ENCODE measurements at regions not wholly inside any gene's neighbourhood (a gene's known extent, or its start where the extent isn't known, plus 50 kb on each side); places are given as distances from the start of the nearest gene placed in this dataset.

- no peak for DNase-seq
- peaks cover 9% of the 10 kb centered on the region for H3K4me1 Mint-ChIP-seq (ENCODE audit: low read depth, unreplicated experiment)
- H3K9me3 Mint-ChIP-seq (ENCODE audit: unreplicated experiment): no peaks in the 10 kb centered on the region
- peaks cover 9% of the 10 kb centered on the region for H3K36me3 Mint-ChIP-seq (ENCODE audit: unreplicated experiment)
- H3K4me3 Mint-ChIP-seq (ENCODE audit: unreplicated experiment): no peak overlapping the region
- no peak for TF ChIP-seq CTCF (IDR thresholded peaks at IDR 0.05; ENCODE audit: partially characterized antibody, unreplicated experiment)
- no peaks in the 10 kb centered on the region for H3K27me3 Mint-ChIP-seq (ENCODE audit: unreplicated experiment)
- H3K27ac Mint-ChIP-seq (ENCODE audit: unreplicated experiment): no peak overlapping the region
These were observed 182.8 kb downstream of the RBM43 start for GRCh38 chr2:151078889-151079288.

GRCh38 chr2:151071906-151072305 lies 189.8 kb downstream of the RBM43 start:
- no peak for DNase-seq
- TF ChIP-seq CTCF (IDR thresholded peaks at IDR 0.05; ENCODE audit: partially characterized antibody, unreplicated experiment): no peak
- H3K36me3 Mint-ChIP-seq (ENCODE audit: unreplicated experiment): peaks cover 6% of the 10 kb centered on the region
- no peaks in the 10 kb centered on the region for H3K9me3 Mint-ChIP-seq (ENCODE audit: unreplicated experiment)
- H3K4me1 Mint-ChIP-seq (ENCODE audit: low read depth, unreplicated experiment): no peaks in the 10 kb centered on the region
- no peak overlapping the region for H3K4me3 Mint-ChIP-seq (ENCODE audit: unreplicated experiment)
- peaks cover 2% of the 10 kb centered on the region for H3K27me3 Mint-ChIP-seq (ENCODE audit: unreplicated experiment)
- no peak overlapping the region for H3K27ac Mint-ChIP-seq (ENCODE audit: unreplicated experiment)

- Mint-ChIP-seq H3K4me1 (ENCODE audit: low read depth, unreplicated experiment) (no peaks in the 10 kb centered on the region), H3K27me3 (ENCODE audit: unreplicated experiment) (peaks cover 2% of the 10 kb centered on the region), H3K4me3 (ENCODE audit: unreplicated experiment) (no peak overlapping the region), H3K9me3 (ENCODE audit: unreplicated experiment) (no peaks in the 10 kb centered on the region), H3K36me3 (ENCODE audit: unreplicated experiment) (peaks cover 5% of the 10 kb centered on the region), H3K27ac (ENCODE audit: unreplicated experiment) (no peak overlapping the region)
- TF ChIP-seq CTCF (IDR thresholded peaks at IDR 0.05; ENCODE audit: partially characterized antibody, unreplicated experiment): peak; percentile 27
- DNase-seq: no peak
These were observed 190.3 kb downstream of the RBM43 start for GRCh38 chr2:151071382-151071781.

GRCh38 chr2:151070253-151070652 lies 191.4 kb downstream of the RBM43 start:
- Mint-ChIP-seq H3K27ac (ENCODE audit: unreplicated experiment) (no peak overlapping the region), H3K4me1 (ENCODE audit: low read depth, unreplicated experiment) (no peaks in the 10 kb centered on the region), H3K36me3 (ENCODE audit: unreplicated experiment) (peaks cover 5% of the 10 kb centered on the region), H3K4me3 (ENCODE audit: unreplicated experiment) (no peak overlapping the region), H3K27me3 (ENCODE audit: unreplicated experiment) (peaks cover 2% of the 10 kb centered on the region), H3K9me3 (ENCODE audit: unreplicated experiment) (no peaks in the 10 kb centered on the region)
- no peak for DNase-seq
- TF ChIP-seq CTCF (IDR thresholded peaks at IDR 0.05; ENCODE audit: partially characterized antibody, unreplicated experiment): no peak

- TF ChIP-seq CTCF (IDR thresholded peaks at IDR 0.05; ENCODE audit: partially characterized antibody, unreplicated experiment): no peak
- no peak overlapping the region for H3K4me3 Mint-ChIP-seq (ENCODE audit: unreplicated experiment)
- no peaks in the 10 kb centered on the region for H3K36me3 Mint-ChIP-seq (ENCODE audit: unreplicated experiment)
These were observed 193.8 kb downstream of the RBM43 start for GRCh38 chr2:151067658-151068369.

More at GRCh38 chr2:151067658-151068369, 193.8 kb downstream of the RBM43 start:
- DNase-seq: no peak
- Mint-ChIP-seq H3K27ac (ENCODE audit: unreplicated experiment) (no peak overlapping the region), H3K27me3 (ENCODE audit: unreplicated experiment) (peaks cover 2% of the 10 kb centered on the region), H3K4me1 (ENCODE audit: low read depth, unreplicated experiment) (no peaks in the 10 kb centered on the region), H3K9me3 (ENCODE audit: unreplicated experiment) (no peaks in the 10 kb centered on the region)

Measured in glutamatergic neuron (in vitro differentiated cells).